ENCODE measurements at regions not wholly inside any gene's neighbourhood (a gene's known extent, or its start where the extent isn't known, plus 50 kb on each side); places are given as distances from the start of the nearest gene placed in this dataset.

GRCh38 chr16:64778777-64779176, 343.1 kb downstream of the CDH11 start:
- no peak for TF ChIP-seq CTCF (IDR thresholded peaks at IDR 0.05)
- no peak for TF ChIP-seq REST (IDR thresholded peaks at IDR 0.05; ENCODE audit: insufficient read depth in 1 of 2, low read depth in 2 of 2, low read length in 1 of 2)
- no peak for TF ChIP-seq POLR2AphosphoS5 (IDR thresholded peaks at IDR 0.05; ENCODE audit: low read depth, low read length)
- no peak for TF ChIP-seq SIN3A (IDR thresholded peaks at IDR 0.05; ENCODE audit: borderline replicate concordance, insufficient read depth, low read depth, low read length)
- no peak for TF ChIP-seq TCF7L2 (IDR thresholded peaks at IDR 0.05; ENCODE audit: low read depth, low read length)
